Peyer's patch (tissue), 4 donors: ENCODE measurements at regions not wholly inside any gene's neighbourhood (a gene's known extent, or its start where the extent isn't known, plus 50 kb on each side); places are given as distances from the start of the nearest gene placed in this dataset.

Experiments used
- CTCF ChIP-seq, 6 experiments: fragments of 450-650 bp in 4 of 6; fragments of 200-600 bp in 2 of 6; sonication (generic) in 1 of 6; IDR thresholded peaks; one replicate each; pipeline ENCODE4 v1.5.1; 2017 to 2019; ENCODE audit warnings: antibody characterized with exemption in 6 of 6, mild to moderate bottlenecking in 3 of 6, moderate library complexity in 1 of 6
- POLR2A ChIP-seq, 2 donors: fragments of 450-650 bp; IDR thresholded peaks; one replicate each; pipeline ENCODE4 v1.5.1; 2017; ENCODE audit warnings: antibody characterized with exemption in 2 of 2, mild to moderate bottlenecking in 2 of 2, moderate library complexity in 2 of 2

- TF ChIP-seq CTCF (IDR thresholded peaks at IDR 0.05) (no peak), POLR2A (IDR thresholded peaks at IDR 0.05) (no peak)
These were observed 52.8 kb upstream of the CAST start for GRCh38 chr5:96609369-96609768.
